Epidermal melanocyte (primary cell): ENCODE measurements at regions not wholly inside any gene's neighbourhood (a gene's known extent, or its start where the extent isn't known, plus 50 kb on each side); places are given as distances from the start of the nearest gene placed in this dataset.

ENCODE experiments used
- DNase-seq: peaks from one replicate; pipeline ENCODE4 v3.0.0; 2011; ENCODE audit warnings: low spot score; ENCODE audit not compliant: insufficient read length

- DNase-seq = no peak
These were observed 296.5 kb upstream of the THSD7B start for GRCh38 chr2:136468799-136469369.

- DNase-seq = no peak
These were observed 312.8 kb upstream of the THSD7B start for GRCh38 chr2:136452528-136452927.

DNA sequence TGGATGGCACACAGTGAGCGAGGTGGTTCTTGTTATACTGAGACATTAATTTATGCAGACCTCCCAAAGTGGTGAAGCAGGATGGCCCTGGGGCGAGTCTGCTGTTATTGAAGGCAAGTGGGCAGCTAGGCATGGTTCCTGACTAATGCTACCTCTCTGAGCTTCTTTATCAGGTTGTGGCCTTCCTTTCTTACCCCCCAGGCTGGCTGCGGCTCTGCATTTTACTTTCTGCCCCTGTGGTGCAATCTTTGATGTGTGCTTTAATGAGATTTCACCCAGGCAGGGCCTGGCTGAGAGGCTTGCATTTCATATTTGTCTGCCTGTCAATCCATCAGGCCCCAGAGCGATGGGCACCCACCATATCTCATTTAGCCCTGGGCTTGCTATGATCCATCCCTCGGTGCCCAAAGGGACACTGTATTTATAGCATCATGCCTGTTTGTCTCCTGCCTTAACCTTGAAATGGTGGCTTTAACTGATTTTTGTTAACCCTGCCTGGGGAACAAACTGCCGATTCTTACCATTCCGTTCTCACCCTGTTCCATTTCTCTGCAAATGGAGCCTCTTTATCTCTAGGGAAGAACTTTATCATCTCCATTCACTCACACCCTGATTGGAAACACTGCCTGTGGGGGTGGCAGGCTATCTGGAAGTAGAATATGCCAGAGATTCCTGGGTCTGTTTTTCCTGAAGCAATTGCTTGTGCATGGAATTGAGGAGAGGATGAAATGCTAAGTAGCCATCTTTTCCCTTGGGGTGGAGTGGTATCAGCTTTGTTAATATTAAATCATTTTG, 316.2 kb upstream of the THSD7B start:
- DNase-seq = no peak

GRCh38 chr2:136448432-136448831, 316.9 kb upstream of the THSD7B start:
- DNase-seq = no peak

- no peak for DNase-seq
These were observed 321.0 kb upstream of the THSD7B start for GRCh38 chr2:136444323-136444722.

DNA sequence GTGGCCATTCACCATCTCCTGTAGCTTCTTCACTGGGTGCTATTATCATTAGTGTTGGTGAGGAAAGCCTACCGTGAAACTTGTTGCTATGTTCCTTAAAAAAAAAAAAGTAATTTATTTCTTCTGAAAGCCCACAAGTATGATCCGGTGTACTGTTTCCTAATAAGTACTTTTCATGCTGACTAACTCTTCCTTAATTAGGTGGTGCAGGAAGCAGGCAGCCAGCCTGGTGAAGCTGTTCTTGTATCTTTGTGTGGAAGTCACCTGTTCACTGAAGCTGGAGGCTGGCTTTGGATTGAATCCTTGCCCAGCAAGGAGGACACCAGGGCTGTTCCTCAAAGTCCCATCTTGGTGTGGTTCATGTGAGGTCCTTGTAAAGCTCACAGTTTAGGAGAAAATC, 321.7 kb upstream of the THSD7B start:
- no peak for DNase-seq

DNA sequence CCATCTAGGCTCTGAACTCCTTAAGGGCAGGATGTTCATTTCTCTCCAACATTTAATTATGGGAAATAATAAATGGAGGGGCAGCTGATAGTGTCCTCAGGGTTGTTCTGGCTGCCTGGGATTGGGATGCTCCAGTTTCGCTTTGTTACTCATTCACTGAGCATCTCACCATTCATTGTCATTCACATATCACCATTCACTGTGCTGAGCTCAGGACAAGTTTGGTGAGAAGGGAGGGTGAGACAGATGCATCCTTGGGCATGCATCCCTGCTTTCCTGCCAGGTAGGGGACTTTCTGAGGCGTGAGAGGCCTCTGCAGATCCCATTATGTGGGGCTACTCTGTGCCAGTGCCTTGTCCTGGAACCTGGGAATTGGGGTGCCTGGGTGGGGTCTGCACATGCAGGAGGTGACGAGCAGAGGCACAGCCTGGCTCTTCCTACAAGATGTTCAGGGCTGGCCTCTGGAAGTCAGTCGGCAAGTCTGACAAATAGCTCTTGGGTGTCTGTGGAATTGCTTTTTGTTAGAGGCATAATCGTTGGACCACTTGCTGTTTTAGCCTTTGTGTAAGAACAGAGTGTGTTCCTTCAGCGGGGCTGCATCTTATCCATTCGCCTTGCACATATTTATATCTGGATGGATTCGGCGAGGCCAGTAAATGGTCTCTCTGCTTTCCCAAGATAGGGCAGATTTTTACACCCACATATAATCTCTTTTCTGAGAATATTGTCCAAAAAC, 323.2 kb upstream of the THSD7B start:
- no peak for DNase-seq

DNA sequence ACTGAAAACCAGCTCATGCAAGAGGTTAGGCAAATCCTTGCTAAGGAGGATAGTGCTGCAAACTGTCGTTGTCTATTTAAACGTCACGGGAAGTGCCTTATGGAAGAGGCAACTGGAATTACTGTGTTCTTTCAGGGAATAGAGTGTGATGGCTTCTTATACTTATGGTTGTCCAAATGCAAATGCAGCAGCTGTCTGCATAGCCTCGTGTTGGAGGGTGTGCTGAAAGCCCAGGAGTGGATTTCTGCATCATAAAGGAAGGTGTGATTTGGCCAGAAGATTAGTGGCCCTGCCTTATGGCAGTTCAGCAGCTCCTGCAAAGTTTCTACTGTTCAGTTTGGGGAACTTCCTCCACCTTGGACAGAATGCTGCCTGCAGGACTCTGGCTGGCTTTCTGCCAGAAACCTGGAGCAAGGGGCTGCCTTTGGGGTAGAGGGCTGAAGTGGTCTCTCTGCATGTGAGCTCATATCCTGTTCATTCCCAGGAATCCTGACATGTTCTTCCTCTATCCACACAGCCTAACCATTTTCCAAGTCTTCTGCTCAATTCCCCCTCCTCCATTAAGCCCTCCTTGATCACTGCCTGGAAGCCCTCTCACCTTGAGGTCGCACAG, 321.2 kb upstream of the CXCR4 start:
- DNase-seq = no peak

GRCh38 chr2:136437461-136437860, 319.5 kb upstream of the CXCR4 start:
- no peak for DNase-seq

- no peak for DNase-seq
These were observed 319.0 kb upstream of the CXCR4 start for GRCh38 chr2:136436936-136437335.

DNA sequence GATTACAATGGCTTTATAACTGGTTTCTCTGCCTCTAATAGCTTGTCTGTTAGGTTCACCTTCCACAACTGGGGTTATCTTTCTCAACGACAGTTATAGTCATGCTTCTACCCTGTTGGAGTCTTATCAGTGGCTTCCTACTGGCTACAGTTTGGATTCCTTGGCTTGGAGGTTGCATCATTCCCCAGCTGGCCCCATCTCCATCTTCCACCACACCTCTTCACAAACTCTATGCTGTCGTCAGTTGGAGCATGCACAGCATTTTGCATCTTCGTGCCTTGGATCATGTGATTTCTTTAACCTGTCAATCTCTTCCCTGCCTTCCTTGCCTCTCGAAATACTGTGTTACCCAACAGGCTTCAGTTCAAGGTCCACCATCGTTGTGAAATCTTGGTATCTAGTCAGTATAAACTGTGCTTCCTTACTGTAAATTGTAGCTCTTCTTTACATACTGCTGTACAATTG, 316.3 kb upstream of the CXCR4 start:
- no peak for DNase-seq

DNA sequence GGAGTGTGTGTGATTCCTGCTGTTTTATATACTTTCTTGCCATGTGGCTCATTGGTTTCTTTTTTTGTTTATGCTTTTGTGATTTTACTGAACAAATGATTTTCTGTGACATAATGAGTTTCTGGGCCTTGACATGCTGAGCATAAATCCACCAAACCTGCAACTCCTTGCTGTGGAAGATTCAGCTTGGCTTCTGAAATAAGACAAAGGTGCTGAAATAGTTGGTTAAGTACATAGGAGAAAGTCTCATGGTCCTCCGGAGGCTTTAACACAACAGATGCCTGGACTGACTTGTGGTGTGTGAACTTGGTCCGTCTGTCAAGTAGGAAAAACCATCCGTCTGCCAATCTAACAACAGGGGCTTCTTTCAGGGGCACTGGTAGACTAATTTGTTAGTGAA, 315.3 kb upstream of the CXCR4 start:
- no peak for DNase-seq

GRCh38 chr2:136424112-136424511, 306.2 kb upstream of the CXCR4 start:
- no peak for DNase-seq

GRCh38 chr2:136423516-136423996, 305.6 kb upstream of the CXCR4 start:
- DNase-seq = no peak

GRCh38 chr2:136422512-136422911, 304.6 kb upstream of the CXCR4 start:
- DNase-seq = no peak

DNA sequence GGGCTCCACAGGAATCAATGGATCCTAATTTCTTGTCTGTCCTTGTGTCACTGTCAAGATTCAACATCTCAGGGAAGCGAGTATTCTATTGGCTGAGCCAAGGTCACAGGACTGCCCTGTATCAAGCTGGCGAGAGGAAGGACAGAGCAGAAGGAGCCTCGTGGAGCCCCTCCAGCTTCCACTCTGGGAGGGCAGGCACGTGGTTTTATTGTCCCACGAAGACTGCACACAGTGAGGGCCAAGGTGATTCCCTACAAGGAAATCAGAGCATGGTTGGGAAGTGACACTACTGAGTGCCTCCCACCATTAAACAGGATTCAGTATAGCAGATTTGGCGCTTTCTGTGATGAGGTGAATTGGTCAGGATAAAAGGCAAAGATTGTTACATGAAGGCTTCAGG, 302.4 kb upstream of the CXCR4 start:
- DNase-seq = no peak

GRCh38 chr2:136411946-136412345, 294.0 kb upstream of the CXCR4 start:
- DNase-seq = no peak

GRCh38 chr2:136410673-136411072, 292.7 kb upstream of the CXCR4 start:
- no peak for DNase-seq

- no peak for DNase-seq
These were observed 290.8 kb upstream of the CXCR4 start for GRCh38 chr2:136408795-136409194.

DNA sequence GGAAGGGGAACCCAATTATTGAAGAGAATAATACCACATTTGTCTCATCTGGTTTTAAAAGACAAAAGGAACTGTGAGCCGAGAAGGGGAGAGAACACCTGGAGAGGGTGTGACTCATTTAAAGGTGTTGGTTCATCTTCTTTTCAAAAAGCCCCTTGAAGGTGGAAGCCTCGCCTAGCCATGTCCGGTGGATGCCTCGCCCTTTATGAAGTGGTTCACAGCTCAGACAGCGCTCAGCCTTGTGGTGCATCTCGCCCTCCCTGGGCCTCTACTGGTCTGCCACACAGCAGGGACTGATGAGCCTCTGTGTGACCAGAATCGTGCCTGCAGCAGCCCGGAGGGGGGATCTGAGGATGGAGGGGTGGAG, 290.0 kb upstream of the CXCR4 start:
- DNase-seq = no peak

- no peak for DNase-seq
These were observed 289.4 kb upstream of the CXCR4 start for GRCh38 chr2:136407117-136407951.
